HEK293 (cell line): ENCODE measurements at regions not wholly inside any gene's neighbourhood (a gene's known extent, or its start where the extent isn't known, plus 50 kb on each side); places are given as distances from the start of the nearest gene placed in this dataset.

Experiments
- CTCF ChIA-PET: fragments of 350-600 bp; formaldehyde crosslinking; extraction: SDS; loops from one replicate; lab custom pipeline; 2021; ENCODE audit warnings: antibody characterized with exemption; lab: Yijun Ruan, JAX
- POLR2A ChIA-PET: fragments of 300-600 bp; formaldehyde crosslinking; extraction: SDS; loops from one replicate; lab custom pipeline; 2020; ENCODE audit warnings: antibody characterized with exemption, inconsistent platforms; lab: Yijun Ruan, JAX
- H3K27ac ChIP-seq: fragments of 200-500 bp; sonication (Bioruptor generic); 2 replicates; pipeline ENCODE4 v1.5.1; 2014; ENCODE audit warnings: low read depth, low read length, control low read depth, inconsistent platforms; ENCODE audit errors: extremely low read depth
- H3K36me3 ChIP-seq, 2 experiments: fragments of 200-500 bp in 1 of 2; sonication (Bioruptor generic) in 1 of 2; 1 replicate in 1 of 2; 2 replicates in 1 of 2; pipeline ENCODE4 v1.5.1; 2014 to 2017; ENCODE audit warnings: inconsistent platforms in 2 of 2, low read length in 2 of 2; ENCODE audit not compliant: control insufficient read depth in 2 of 2, insufficient read depth in 1 of 2
- H3K4me1 ChIP-seq: fragments of 200-500 bp; sonication (Bioruptor generic); 2 replicates; pipeline ENCODE4 v1.5.1; 2014; ENCODE audit warnings: mild to moderate bottlenecking, low read length, inconsistent platforms; ENCODE audit not compliant: control insufficient read depth, insufficient read depth
- H3K4me3 ChIP-seq: 2 replicates; pipeline ENCODE4 v1.5.1; 2011; ENCODE audit warnings: low read depth, mild to moderate bottlenecking, control low read depth, low read length, moderate library complexity
- H3K9me3 ChIP-seq: fragments of 200-500 bp; sonication (Bioruptor generic); 2 replicates; pipeline ENCODE4 v1.5.1; 2014; ENCODE audit warnings: low read depth, low read length, inconsistent platforms; ENCODE audit not compliant: control insufficient read depth, insufficient read depth
- ATF2 ChIP-seq: fragments of 450-650 bp; formaldehyde crosslinking; IDR thresholded peaks from 2 replicates; pipeline ENCODE4 v1.5.1; 2016; ENCODE audit warnings: missing biosample characterization, missing genetic modification characterization, low read depth
- KLF16 ChIP-seq: fragments of 450-650 bp; formaldehyde crosslinking; IDR thresholded peaks from 2 replicates; pipeline ENCODE4 v1.5.1; 2017; ENCODE audit warnings: missing biosample characterization, missing genetic modification characterization
- KLF17 ChIP-seq: fragments of 450-650 bp; formaldehyde crosslinking; IDR thresholded peaks from 2 replicates; pipeline ENCODE4 v1.5.1; 2016; ENCODE audit warnings: missing biosample characterization, missing genetic modification characterization
- PRDM6 ChIP-seq: fragments of 450-650 bp; formaldehyde crosslinking; IDR thresholded peaks from 2 replicates; pipeline ENCODE4 v1.5.1; 2017; ENCODE audit warnings: missing biosample characterization, missing genetic modification characterization
- REPIN1 ChIP-seq: fragments of 450-650 bp; formaldehyde crosslinking; IDR thresholded peaks from 2 replicates; pipeline ENCODE4 v1.5.1; 2017; ENCODE audit warnings: missing biosample characterization, missing genetic modification characterization, low read depth
- ZNF24 ChIP-seq: fragments of 450-650 bp; formaldehyde crosslinking; IDR thresholded peaks from 2 replicates; pipeline ENCODE4 v1.5.1; 2016; ENCODE audit warnings: missing biosample characterization, missing genetic modification characterization
- ZNF324 ChIP-seq: fragments of 450-650 bp; formaldehyde crosslinking; IDR thresholded peaks from 2 replicates; pipeline ENCODE4 v1.5.1; 2016; ENCODE audit warnings: missing biosample characterization, missing genetic modification characterization
- ZNF341 ChIP-seq: fragments of 450-650 bp; formaldehyde crosslinking; IDR thresholded peaks from 2 replicates; pipeline ENCODE4; 2016; ENCODE audit warnings: low read depth, missing biosample characterization, missing genetic modification characterization
- ZNF423 ChIP-seq: fragments of 450-650 bp; formaldehyde crosslinking; IDR thresholded peaks from 2 replicates; pipeline ENCODE4 v1.5.1; 2016; ENCODE audit warnings: missing biosample characterization, missing genetic modification characterization
- ZNF426 ChIP-seq: fragments of 450-650 bp; formaldehyde crosslinking; IDR thresholded peaks from 2 replicates; pipeline ENCODE4 v1.5.1; 2017; ENCODE audit warnings: missing biosample characterization, missing genetic modification characterization, mild to moderate bottlenecking, inconsistent platforms, moderate library complexity
- ZNF473 ChIP-seq: fragments of 450-650 bp; formaldehyde crosslinking; IDR thresholded peaks from 2 replicates; pipeline ENCODE4 v1.5.1; 2017; ENCODE audit warnings: missing biosample characterization, missing genetic modification characterization
- ZNF530 ChIP-seq: fragments of 450-650 bp; formaldehyde crosslinking; IDR thresholded peaks from 2 replicates; pipeline ENCODE4 v1.5.1; 2016; ENCODE audit warnings: low read depth, missing biosample characterization, missing genetic modification characterization
- ZNF548 ChIP-seq: fragments of 450-650 bp; formaldehyde crosslinking; IDR thresholded peaks from 2 replicates; pipeline ENCODE4 v1.5.1; 2016; ENCODE audit warnings: missing biosample characterization, missing genetic modification characterization
- ZNF610 ChIP-seq: fragments of 450-650 bp; formaldehyde crosslinking; IDR thresholded peaks from 2 replicates; pipeline ENCODE4 v1.5.1; 2016; ENCODE audit warnings: missing biosample characterization, missing genetic modification characterization, borderline replicate concordance
- ZNF654 ChIP-seq: fragments of 450-650 bp; formaldehyde crosslinking; IDR thresholded peaks from 2 replicates; pipeline ENCODE4 v1.5.1; 2016; ENCODE audit warnings: low read depth, missing biosample characterization, missing genetic modification characterization
- TF ChIP-seq, protein P1 (sequence below): fragments of 450-650 bp; formaldehyde crosslinking; IDR thresholded peaks from 2 replicates; pipeline ENCODE4 v1.5.1; 2016; ENCODE audit warnings: missing biosample characterization, missing genetic modification characterization
- TF ChIP-seq, protein P2 (sequence below): fragments of 450-650 bp; formaldehyde crosslinking; IDR thresholded peaks from 2 replicates; pipeline ENCODE4 v1.5.1; 2016; ENCODE audit warnings: missing biosample characterization, missing genetic modification characterization
- TF ChIP-seq, protein P3 (sequence below): fragments of 450-650 bp; formaldehyde crosslinking; IDR thresholded peaks from 2 replicates; pipeline ENCODE4 v1.5.1; 2016; ENCODE audit warnings: missing biosample characterization, missing genetic modification characterization

GRCh38 chr4:34464196-34464595, 1780.1 kb downstream of the ARAP2 start:
- Histone ChIP-seq H3K4me1 (no peaks in the 10 kb centered on the region), H3K36me3 (no peaks in the 10 kb centered on the region), H3K27ac (no peak overlapping the region), H3K4me3 (no peak overlapping the region), H3K9me3 (no peaks in the 10 kb centered on the region)
- ChIA-PET POLR2A (no interaction called here), CTCF (no interaction called here)
- TF ChIP-seq ZNF423 (tag by site-specific recombination) = no peak
- TF ChIP-seq ZNF324 = no peak
- TF ChIP-seq PRDM6 (tag by site-specific recombination) = no peak
- no peak for TF ChIP-seq ZNF530 (tag by site-specific recombination)
- TF ChIP-seq ZNF654 (tag by site-specific recombination) = no peak
- TF ChIP-seq, protein P1, sequence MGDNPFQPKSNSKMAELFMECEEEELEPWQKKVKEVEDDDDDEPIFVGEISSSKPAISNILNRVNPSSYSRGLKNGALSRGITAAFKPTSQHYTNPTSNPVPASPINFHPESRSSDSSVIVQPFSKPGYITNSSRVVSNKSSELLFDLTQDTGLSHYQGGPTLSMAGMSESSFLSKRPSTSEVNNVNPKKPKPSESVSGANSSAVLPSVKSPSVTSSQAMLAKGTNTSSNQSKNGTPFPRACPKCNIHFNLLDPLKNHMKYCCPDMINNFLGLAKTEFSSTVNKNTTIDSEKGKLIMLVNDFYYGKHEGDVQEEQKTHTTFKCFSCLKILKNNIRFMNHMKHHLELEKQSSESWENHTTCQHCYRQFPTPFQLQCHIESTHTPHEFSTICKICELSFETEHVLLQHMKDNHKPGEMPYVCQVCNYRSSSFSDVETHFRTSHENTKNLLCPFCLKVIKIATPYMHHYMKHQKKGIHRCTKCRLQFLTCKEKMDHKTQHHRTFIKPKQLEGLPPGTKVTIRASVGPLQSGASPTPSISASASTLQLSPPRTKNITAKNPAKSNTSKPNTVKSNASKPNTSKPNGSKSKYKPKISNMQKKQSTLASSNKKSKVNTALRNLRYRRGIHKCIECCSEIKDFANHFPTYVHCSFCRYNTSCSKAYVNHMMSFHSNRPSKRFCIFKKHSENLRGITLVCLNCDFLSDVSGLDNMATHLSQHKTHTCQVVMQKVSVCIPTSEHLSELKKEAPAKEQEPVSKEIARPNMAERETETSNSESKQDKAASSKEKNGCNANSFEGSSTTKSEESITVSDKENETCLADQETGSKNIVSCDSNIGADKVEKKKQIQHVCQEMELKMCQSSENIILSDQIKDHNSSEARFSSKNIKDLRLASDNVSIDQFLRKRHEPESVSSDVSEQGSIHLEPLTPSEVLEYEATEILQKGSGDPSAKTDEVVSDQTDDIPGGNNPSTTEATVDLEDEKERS (tag by site-specific recombination) = no peak
- no peak for TF ChIP-seq ZNF426 (tag by site-specific recombination)
- no peak for TF ChIP-seq ZNF341 (tag by site-specific recombination)
- no peak for TF ChIP-seq ZNF24
- TF ChIP-seq ZNF473 (tag by site-specific recombination) = no peak
- TF ChIP-seq ZNF548 (tag by site-specific recombination) = no peak
- no peak for TF ChIP-seq REPIN1
- TF ChIP-seq ZNF610 (tag by site-specific recombination) = no peak
- no peak for TF ChIP-seq KLF16 (tag by site-specific recombination)

GRCh38 chr4:34466411-34466810, 1777.9 kb downstream of the ARAP2 start:
- ChIA-PET POLR2A (no interaction called here), CTCF (no interaction called here)
- H3K36me3 ChIP-seq = no peaks in the 10 kb centered on the region
- H3K4me3 ChIP-seq = no peak overlapping the region
- no peaks in the 10 kb centered on the region for H3K9me3 ChIP-seq
- no peaks in the 10 kb centered on the region for H3K4me1 ChIP-seq
- TF ChIP-seq, protein P2, sequence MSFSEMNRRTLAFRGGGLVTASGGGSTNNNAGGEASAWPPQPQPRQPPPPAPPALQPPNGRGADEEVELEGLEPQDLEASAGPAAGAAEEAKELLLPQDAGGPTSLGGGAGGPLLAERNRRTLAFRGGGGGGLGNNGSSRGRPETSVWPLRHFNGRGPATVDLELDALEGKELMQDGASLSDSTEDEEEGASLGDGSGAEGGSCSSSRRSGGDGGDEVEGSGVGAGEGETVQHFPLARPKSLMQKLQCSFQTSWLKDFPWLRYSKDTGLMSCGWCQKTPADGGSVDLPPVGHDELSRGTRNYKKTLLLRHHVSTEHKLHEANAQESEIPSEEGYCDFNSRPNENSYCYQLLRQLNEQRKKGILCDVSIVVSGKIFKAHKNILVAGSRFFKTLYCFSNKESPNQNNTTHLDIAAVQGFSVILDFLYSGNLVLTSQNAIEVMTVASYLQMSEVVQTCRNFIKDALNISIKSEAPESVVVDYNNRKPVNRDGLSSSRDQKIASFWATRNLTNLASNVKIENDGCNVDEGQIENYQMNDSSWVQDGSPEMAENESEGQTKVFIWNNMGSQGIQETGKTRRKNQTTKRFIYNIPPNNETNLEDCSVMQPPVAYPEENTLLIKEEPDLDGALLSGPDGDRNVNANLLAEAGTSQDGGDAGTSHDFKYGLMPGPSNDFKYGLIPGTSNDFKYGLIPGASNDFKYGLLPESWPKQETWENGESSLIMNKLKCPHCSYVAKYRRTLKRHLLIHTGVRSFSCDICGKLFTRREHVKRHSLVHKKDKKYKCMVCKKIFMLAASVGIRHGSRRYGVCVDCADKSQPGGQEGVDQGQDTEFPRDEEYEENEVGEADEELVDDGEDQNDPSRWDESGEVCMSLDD (tag by site-specific recombination) = no peak
- no peak overlapping the region for H3K27ac ChIP-seq

- ChIA-PET POLR2A (no interaction called here), CTCF (no interaction called here)
- no peaks in the 10 kb centered on the region for H3K9me3 ChIP-seq
- no peak overlapping the region for H3K4me3 ChIP-seq
- H3K4me1 ChIP-seq = no peaks in the 10 kb centered on the region
- no peak overlapping the region for H3K27ac ChIP-seq
- H3K36me3 ChIP-seq = no peaks in the 10 kb centered on the region
- no peak for TF ChIP-seq KLF17 (tag by site-specific recombination)
- TF ChIP-seq, protein P3, sequence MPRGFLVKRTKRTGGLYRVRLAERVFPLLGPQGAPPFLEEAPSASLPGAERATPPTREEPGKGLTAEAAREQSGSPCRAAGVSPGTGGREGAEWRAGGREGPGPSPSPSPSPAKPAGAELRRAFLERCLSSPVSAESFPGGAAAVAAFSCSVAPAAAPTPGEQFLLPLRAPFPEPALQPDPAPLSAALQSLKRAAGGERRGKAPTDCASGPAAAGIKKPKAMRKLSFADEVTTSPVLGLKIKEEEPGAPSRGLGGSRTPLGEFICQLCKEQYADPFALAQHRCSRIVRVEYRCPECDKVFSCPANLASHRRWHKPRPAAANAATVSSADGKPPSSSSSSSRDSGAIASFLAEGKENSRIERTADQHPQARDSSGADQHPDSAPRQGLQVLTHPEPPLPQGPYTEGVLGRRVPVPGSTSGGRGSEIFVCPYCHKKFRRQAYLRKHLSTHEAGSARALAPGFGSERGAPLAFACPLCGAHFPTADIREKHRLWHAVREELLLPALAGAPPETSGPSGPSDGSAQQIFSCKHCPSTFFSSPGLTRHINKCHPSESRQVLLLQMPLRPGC = no peak
- no peak for TF ChIP-seq ATF2 (tag by site-specific recombination)
Observed at GRCh38 chr4:34469516-34469915, 1774.8 kb downstream of the ARAP2 start.
